HuH-7 (cell line): ENCODE measurements at regions not wholly inside any gene's neighbourhood (a gene's known extent, or its start where the extent isn't known, plus 50 kb on each side); places are given as distances from the start of the nearest gene placed in this dataset.
"Not testable (repeated sequence)": the region's sequence is repeated elsewhere in the genome, so short reads cannot be mapped to it uniquely, and the experiment has no call there.

ENCODE experiments used
- DNase-seq: peaks from one replicate; pipeline ENCODE4 v3.0.0; 2011; ENCODE audit warnings: low spot score

- no peak for DNase-seq
Observed at GRCh38 chr5:99589424-99589823, 660.6 kb upstream of the CHD1 start.

DNA sequence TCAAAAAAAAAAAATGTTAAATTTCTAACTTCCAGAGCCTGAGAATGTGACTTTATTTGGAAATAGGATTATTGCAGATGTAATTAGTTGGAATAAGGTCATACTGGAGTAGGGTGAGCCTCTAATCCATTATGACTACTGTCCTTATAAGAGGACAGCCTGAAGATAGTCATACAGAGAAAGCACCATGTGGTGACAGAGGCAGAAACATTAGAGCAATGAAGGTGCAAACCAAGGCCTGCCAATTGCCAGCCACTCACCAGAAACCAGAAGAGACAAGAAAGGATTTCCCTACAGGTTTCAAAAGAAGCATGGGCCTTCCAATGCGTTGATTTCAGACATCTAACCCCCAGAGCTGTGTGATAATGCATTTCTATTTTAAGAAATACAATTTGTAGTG is 659.2 kb upstream of the CHD1 start:
- DNase-seq, result no peak

DNA sequence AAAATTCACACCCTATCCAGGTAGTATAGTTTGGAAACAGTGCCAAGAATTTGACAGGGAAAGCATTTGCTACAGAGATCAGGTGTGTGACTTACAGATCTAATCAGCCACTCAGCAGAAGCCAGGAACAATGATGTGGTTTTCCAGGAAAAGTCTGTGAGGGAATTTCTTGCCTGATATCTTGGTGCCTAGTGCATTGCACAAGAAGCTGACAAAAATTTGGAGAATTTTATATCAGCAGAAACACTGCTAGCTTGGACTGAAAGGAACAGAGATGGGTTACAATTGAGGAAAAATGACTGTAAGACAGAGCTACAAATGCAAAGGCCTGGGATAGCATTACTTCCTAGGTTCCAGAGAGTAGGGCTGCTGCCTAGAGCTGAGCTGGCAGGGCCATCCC is 658.1 kb upstream of the CHD1 start:
- DNase-seq, result no peak

DNA sequence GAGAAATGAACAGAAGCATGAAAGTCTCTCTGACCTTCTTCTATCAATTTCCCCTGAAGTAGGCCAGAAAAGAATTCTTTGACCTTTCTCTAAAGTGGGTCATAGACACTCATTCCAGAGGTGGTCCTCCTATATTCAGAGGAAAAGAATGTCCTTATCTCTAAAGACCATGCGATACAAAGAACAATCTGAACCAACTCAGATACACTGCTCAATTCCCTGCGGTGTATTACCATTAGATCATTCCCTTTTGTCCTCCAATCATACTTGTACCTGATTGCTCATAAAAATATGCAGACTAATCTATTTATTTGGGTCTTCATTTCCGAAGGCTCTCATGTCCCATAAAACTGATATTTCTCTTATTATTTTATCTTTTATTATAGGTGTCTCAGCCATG is 652.4 kb upstream of the CHD1 start:
- not testable (repeated sequence) for DNase-seq

GRCh38 chr5:99562937-99563627 is 634.3 kb upstream of the CHD1 start:
- DNase-seq, result not testable (repeated sequence)

GRCh38 chr5:99553211-99553810 is 624.5 kb upstream of the CHD1 start:
- no peak for DNase-seq

DNA sequence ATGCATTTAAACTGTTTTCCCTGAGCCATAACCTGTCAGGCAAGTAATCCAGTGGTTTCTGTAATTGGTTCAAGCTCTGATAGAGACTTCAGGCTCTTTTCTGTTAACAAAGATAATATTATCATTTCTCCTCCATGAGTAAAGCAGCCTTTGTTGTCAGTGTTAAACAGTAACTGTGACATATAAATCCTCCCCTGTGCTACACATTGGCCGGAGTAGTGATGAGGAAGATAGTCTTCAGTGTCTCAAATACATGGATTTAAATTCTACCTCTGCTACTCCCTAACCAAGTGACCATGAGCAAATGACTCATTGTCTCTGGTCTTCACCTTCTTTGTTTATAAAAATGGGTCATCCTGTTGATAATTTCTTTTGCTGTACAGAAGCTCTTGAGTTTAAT is 615.5 kb upstream of the CHD1 start:
- peak; percentile 0 for DNase-seq

GRCh38 chr5:99543841-99544240 is 615.0 kb upstream of the CHD1 start:
- no peak for DNase-seq

DNA sequence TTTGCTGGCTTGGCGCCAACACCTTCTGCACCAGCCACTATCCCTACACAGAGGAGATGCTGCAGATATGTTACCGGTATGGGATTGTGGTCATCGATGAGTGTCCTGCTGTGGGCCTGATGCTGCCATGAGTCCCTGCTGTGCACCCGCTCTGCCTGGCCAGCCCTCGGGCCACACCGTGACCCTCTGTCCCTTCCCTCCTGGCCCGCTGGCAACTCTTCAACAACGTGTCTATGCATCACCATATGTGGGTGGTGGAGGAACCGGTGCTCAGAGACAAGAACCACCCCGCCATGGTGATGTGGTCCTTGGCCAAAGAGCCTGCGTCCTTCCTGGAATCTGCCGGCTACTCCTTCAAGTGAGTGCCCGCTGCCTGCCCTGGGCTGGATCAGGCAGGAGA is 605.4 kb upstream of the CHD1 start:
- not testable (repeated sequence) for DNase-seq

DNA sequence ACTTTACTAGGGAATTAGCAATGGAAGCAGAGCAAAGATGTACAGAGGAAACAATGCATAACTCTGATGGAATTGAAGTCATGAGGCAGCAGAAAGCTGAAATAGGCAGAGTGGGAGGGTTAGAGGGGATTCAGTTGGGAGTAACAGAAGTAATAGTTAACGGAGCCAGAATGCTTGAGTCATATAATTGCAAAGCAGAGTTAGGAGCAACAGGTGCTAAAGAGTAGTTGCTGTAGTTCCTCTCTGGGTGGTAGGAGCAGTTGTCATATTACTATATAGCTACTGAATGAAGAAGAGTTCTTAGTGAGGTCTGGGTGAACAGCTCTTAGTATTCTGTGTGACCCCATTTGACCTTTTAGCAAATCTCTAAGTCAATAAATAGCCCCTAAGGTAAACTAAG is 592.9 kb upstream of the CHD1 start:
- not testable (repeated sequence) for DNase-seq

DNA sequence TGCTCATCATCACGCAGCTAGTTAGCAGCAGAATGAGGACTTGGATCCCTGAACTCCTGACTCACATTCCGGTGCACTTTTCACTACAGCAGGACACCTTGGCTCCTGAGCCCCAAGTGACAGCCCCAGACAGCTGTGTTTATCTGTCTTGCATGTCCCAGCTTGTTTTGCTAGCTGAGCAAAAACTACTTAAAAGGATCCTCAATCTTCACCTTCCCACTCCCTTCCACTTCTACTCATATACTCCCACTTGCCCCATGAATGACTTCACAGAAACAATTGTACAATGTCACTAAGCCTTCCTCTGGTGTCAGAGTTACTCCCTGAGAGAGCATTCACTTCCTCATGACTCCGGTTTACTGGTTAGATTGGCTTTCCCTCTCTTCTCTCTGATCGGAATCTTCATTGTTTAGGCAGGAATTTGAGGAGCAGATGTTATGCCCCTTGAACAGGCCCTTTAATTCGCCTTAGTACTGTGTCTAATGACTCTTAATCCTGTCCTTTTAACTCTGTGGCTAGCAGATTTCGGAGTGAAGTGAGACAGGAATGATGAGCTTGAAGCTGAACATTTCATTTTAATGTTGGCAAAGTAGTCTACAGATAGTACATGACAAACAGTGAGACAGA is 587.2 kb upstream of the CHD1 start:
- not testable (repeated sequence) for DNase-seq

GRCh38 chr5:99510237-99510866 is 581.5 kb upstream of the CHD1 start:
- not testable (repeated sequence) for DNase-seq

GRCh38 chr5:99509064-99509463 is 580.3 kb upstream of the CHD1 start:
- DNase-seq, result not testable (repeated sequence)

GRCh38 chr5:99495456-99495855 is 566.6 kb upstream of the CHD1 start:
- DNase-seq, result not testable (repeated sequence)

DNA sequence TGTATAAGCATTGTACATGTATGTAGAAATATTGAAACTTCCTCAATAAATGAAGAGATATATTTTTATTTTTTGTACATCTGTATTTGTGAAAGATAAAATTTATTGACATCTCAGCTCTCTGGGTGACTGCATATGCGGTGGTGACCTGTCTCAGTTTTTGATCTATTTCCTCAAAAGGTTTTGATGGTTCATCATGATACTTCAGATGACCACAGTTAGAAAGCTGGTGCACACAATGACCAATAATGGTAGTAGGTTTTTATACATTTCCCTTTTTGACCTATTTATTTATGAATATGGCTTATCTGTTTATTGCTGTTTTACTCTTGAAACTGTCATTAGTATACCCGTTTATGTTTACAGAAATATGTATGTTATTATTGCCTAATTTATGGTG is 549.6 kb upstream of the CHD1 start:
- not testable (repeated sequence) for DNase-seq

DNA sequence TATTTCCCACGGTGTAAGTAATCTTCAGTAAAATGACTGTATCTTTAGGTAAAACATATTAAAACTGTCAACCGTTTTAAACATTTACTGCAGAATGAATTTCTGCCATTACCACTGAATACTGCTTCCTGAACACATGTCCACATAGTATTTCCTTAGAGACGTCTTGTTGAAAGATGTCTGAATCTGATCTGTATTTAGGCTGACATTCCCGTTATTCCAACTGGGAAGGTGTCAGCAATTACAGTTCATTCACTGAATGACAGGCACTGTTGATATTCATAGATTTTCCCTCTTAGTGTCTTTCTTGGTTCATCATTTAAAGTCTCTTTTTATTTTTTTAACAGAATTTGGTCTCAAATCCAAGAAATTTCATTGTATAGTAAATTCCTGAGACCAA is 544.5 kb upstream of the CHD1 start:
- DNase-seq, result not testable (repeated sequence)

DNA sequence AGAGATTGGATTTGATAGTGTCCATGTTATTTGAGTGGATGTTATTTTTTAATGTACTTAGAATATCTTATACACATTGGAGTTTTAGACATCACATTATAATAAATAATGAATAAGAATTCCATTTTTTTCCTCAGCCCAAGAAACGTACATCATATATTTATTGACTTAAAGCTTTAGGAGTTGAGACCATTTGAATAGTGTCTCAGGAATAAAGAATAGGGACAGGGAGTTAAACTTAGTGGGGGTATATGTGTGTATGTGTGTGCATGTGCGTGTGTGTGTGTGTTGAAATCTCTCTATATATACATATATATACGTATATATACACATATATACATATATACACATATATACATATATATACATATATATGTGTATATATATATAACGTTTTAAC is 542.9 kb upstream of the CHD1 start:
- DNase-seq, result not testable (repeated sequence)

GRCh38 chr5:99471178-99471577 is 542.4 kb upstream of the CHD1 start:
- DNase-seq, result not testable (repeated sequence)

- DNase-seq, result not testable (repeated sequence)
Observed at GRCh38 chr5:99470636-99471035, 541.8 kb upstream of the CHD1 start.

DNA sequence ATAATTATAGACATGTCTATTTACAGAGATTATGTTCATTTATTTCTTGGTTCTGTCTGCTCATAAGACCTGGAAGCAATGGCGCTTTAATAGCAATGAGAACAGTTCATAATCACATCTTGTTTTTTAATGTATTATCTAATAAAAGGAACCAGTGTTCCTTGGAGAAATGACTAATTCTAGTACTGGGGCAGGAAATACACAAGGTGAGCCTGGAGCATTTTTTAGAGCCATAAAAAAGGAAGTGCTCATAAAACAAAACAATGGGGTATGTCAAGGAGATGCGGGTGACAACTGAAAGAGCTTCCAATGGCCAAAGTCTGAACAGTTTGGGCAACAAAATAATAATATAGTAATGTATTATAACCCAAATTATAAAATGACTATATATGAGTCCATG is 531.9 kb upstream of the CHD1 start:
- DNase-seq, result no peak

- DNase-seq, result no peak
Observed at GRCh38 chr5:99453196-99453595, 524.4 kb upstream of the CHD1 start.

DNA sequence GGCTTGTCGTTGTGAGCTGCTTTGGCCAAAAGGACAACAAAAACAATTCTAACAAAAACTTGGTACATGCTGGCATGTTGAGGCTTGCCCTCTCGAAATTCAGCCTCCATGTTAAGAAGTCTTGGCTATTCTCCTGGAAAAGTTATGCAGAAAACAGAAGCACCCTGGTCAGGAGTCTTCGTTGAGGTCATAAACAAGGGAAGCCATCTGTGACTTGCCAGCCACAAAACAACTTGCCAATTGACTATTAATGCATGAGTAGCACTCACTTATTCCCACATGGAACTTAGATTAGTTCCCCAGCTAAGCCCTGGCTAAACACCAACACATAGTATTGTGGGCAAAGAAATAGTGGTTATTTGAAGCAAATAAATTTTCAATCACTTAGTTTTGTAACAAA is 521.0 kb upstream of the CHD1 start:
- DNase-seq, result no peak

DNA sequence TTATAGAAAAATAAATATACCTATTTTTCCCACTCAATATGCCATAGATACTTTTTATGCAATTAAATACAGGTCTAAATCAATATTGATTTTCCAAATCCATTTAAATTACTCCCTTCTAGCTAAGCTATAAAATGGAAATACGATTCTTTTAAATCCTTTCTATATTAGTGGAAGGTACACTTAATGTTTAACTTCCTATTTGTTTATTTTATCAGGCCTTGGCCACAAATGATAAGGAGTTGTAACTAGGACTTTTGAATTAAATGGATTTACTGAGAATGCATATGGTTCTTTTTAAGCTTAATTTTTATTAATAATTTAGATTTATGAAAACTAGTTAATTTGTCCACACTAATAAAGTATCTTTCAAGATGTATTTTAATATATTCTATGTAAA is 517.0 kb upstream of the CHD1 start:
- DNase-seq, result no peak
